HFFc6 (cell line): ENCODE measurements at regions not wholly inside any gene's neighbourhood (a gene's known extent, or its start where the extent isn't known, plus 50 kb on each side); places are given as distances from the start of the nearest gene placed in this dataset.

Source experiments
- DNase-seq: peaks from one replicate; pipeline ENCODE4 v3.0.0-alpha.2; 2018
- H3K27ac Mint-ChIP-seq: 2 replicates; pipeline ENCODE4 v1.8.0; 2020; ENCODE audit warnings: mild to moderate bottlenecking, mixed read lengths
- H3K27me3 Mint-ChIP-seq: 2 replicates; pipeline ENCODE4 v1.8.0; 2021; ENCODE audit warnings: mild to moderate bottlenecking, moderate library complexity, mixed read lengths; ENCODE audit not compliant: insufficient read depth
- H3K36me3 Mint-ChIP-seq: 2 replicates; pipeline ENCODE4 v1.8.0; 2021; ENCODE audit warnings: low read depth, mixed read lengths
- H3K4me1 Mint-ChIP-seq: 2 replicates; pipeline ENCODE4 v1.8.0; 2020; ENCODE audit warnings: low read depth, mixed read lengths
- H3K4me3 Mint-ChIP-seq: 2 replicates; pipeline ENCODE4 v1.8.0; 2020; ENCODE audit warnings: mild to moderate bottlenecking, moderate library complexity, mixed read lengths
- H3K9me3 Mint-ChIP-seq: 2 replicates; pipeline ENCODE4 v1.8.0; 2020; ENCODE audit warnings: mild to moderate bottlenecking, mixed read lengths
- TF ChIP-seq, protein P1 (sequence below): fragments of 200-600 bp; sonication (generic); IDR thresholded peaks from 2 replicates; pipeline ENCODE4 v1.5.0; 2021; ENCODE audit warnings: antibody characterized with exemption, mild to moderate bottlenecking

DNA sequence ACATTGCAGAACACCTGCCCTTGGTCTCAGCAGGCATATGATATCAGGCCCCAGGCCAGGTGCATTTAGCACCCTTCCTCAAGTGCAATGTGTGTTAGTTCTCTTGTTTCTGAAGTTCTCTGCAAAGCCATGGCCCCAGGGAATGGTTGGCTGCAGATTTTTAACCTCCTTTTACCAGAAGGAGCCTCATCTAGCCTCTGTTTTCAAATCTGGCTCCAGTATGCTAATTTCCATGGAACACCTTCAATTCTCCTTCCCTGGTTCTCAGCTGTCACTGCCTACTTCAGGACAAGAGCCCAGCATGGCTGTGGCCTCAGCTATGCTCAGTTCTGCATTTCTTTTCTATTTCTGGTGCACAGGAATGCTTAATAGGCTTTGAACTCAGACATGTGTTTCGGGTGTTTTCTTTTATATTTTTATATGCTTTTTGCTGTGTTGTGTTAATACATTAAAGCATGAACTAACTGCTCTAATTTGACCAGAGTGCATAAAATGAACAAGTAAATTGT lies 51.6 kb upstream of the OGFRL1 start:
- Mint-ChIP-seq H3K4me1 (peaks cover 20% of the 10 kb centered on the region), H3K36me3 (peaks cover 2% of the 10 kb centered on the region), H3K27me3 (no peaks in the 10 kb centered on the region; the same call in none of the 2 replicates), H3K9me3 (no peaks in the 10 kb centered on the region; the same call in 1 of the 2 replicates), H3K27ac (no peak overlapping the region), H3K4me3 (no peak overlapping the region)
- DNase-seq: no peak
- TF ChIP-seq, protein P1, sequence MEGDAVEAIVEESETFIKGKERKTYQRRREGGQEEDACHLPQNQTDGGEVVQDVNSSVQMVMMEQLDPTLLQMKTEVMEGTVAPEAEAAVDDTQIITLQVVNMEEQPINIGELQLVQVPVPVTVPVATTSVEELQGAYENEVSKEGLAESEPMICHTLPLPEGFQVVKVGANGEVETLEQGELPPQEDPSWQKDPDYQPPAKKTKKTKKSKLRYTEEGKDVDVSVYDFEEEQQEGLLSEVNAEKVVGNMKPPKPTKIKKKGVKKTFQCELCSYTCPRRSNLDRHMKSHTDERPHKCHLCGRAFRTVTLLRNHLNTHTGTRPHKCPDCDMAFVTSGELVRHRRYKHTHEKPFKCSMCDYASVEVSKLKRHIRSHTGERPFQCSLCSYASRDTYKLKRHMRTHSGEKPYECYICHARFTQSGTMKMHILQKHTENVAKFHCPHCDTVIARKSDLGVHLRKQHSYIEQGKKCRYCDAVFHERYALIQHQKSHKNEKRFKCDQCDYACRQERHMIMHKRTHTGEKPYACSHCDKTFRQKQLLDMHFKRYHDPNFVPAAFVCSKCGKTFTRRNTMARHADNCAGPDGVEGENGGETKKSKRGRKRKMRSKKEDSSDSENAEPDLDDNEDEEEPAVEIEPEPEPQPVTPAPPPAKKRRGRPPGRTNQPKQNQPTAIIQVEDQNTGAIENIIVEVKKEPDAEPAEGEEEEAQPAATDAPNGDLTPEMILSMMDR: no peak

DNA sequence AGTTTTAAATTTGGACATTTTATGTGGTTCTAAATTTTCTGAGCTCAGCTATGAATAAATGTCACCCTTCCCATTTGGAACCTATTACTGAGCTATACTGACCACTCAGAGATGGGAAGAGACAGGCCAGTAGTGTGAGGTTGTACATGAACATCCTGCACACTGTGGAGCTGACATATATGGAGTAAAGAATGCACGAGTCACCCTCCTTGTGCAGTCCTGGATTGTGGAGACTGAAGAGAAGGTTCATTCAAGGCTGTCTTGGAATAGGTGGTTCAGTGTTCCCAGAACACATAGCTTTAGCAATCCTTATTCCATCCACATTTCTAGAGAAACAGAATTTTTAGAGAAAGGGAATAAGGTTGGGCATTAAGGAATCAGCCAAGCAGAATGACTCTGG lies 50.3 kb upstream of the OGFRL1 start:
- H3K9me3 Mint-ChIP-seq: peaks cover 11% of the 10 kb centered on the region; the same call in 1 of the 2 replicates
- H3K27me3 Mint-ChIP-seq: no peaks in the 10 kb centered on the region; the same call in 1 of the 2 replicates
- no peak overlapping the region for H3K4me3 Mint-ChIP-seq
- H3K27ac Mint-ChIP-seq: peak overlapping the region; percentile 23; the same call in 1 of the 2 replicates
- peaks cover 17% of the 10 kb centered on the region for H3K4me1 Mint-ChIP-seq
- peaks cover 13% of the 10 kb centered on the region for H3K36me3 Mint-ChIP-seq
- TF ChIP-seq, protein P1: no peak
- peak; percentile 43 for DNase-seq
